SK-N-SH treated with all-trans-retinoic acid at 6 μM for 48 hours (cell line): ENCODE measurements at regions not wholly inside any gene's neighbourhood (a gene's known extent, or its start where the extent isn't known, plus 50 kb on each side); places are given as distances from the start of the nearest gene placed in this dataset.

Experiments used
- ARNTL ChIP-seq: fragments of 450-650 bp; formaldehyde crosslinking; IDR thresholded peaks from 2 replicates; pipeline ENCODE4 v1.5.0; 2020; ENCODE audit warnings: low read depth, mild to moderate bottlenecking, moderate library complexity, borderline replicate concordance
- CSDC2 ChIP-seq: fragments of 250-450 bp; sonication (Bioruptor Pico); IDR thresholded peaks from 2 replicates; pipeline ENCODE4 v1.5.0; 2020; ENCODE audit warnings: mild to moderate bottlenecking, moderate library complexity
- ESRRG ChIP-seq: fragments of 250-450 bp; sonication (Bioruptor Pico); IDR thresholded peaks from 2 replicates; pipeline ENCODE4 v1.6.1; 2021; ENCODE audit warnings: mild to moderate bottlenecking
- RARB ChIP-seq: fragments of 250-450 bp; sonication (Bioruptor Pico); IDR thresholded peaks from 2 replicates; pipeline ENCODE4 v1.8.0; 2021; ENCODE audit warnings: mild to moderate bottlenecking, moderate library complexity
- SNAI2 ChIP-seq: fragments of 250-450 bp; sonication (Bioruptor Pico); IDR thresholded peaks from 2 replicates; pipeline ENCODE4 v1.5.0; 2020; ENCODE audit warnings: mild to moderate bottlenecking, moderate library complexity
- TOX ChIP-seq: fragments of 250-450 bp; sonication (Bioruptor Pico); IDR thresholded peaks from 2 replicates; pipeline ENCODE4 v1.8.0; 2021; ENCODE audit warnings: mild to moderate bottlenecking, moderate library complexity, borderline replicate concordance
- ZC3H10 ChIP-seq: fragments of 250-450 bp; sonication (Bioruptor Pico); IDR thresholded peaks from 2 replicates; pipeline ENCODE4 v1.5.1; 2021; ENCODE audit warnings: mild to moderate bottlenecking, moderate library complexity
- ZFP30 ChIP-seq: fragments of 450-650 bp; formaldehyde crosslinking; IDR thresholded peaks from 2 replicates; pipeline ENCODE4 v1.5.0; 2022; ENCODE audit warnings: mild to moderate bottlenecking, moderate library complexity
- ZNF565 ChIP-seq: fragments of 450-650 bp; formaldehyde crosslinking; conservative IDR thresholded peaks from 2 replicates; pipeline ENCODE4 v1.5.0; 2020; ENCODE audit warnings: low read depth, mild to moderate bottlenecking, moderate library complexity
- ZNF70 ChIP-seq: fragments of 450-650 bp; formaldehyde crosslinking; IDR thresholded peaks from 2 replicates; pipeline ENCODE4 v1.5.0; 2020; ENCODE audit warnings: mild to moderate bottlenecking, moderate library complexity
- TF ChIP-seq, protein P1 (sequence below): fragments of 250-450 bp; sonication (Bioruptor Pico); IDR thresholded peaks from 2 replicates; pipeline ENCODE4 v1.5.0; 2020; ENCODE audit warnings: mild to moderate bottlenecking, moderate library complexity
- TF ChIP-seq, protein P2 (sequence below): fragments of 250-450 bp; sonication (Bioruptor Pico); IDR thresholded peaks from 2 replicates; pipeline ENCODE4 v1.8.0; 2020; ENCODE audit warnings: mild to moderate bottlenecking, moderate library complexity, borderline replicate concordance
- TF ChIP-seq, protein P3 (sequence below): fragments of 250-450 bp; sonication (Bioruptor Pico); IDR thresholded peaks from 2 replicates; pipeline ENCODE4 v1.8.0; 2021; ENCODE audit warnings: low read depth, mild to moderate bottlenecking, moderate library complexity, borderline replicate concordance
- TF ChIP-seq, protein P4 (sequence below): fragments of 250-450 bp; sonication (Bioruptor Pico); IDR thresholded peaks from 2 replicates; pipeline ENCODE4 v1.5.1; 2020; ENCODE audit warnings: low read depth, mild to moderate bottlenecking, moderate library complexity

DNA sequence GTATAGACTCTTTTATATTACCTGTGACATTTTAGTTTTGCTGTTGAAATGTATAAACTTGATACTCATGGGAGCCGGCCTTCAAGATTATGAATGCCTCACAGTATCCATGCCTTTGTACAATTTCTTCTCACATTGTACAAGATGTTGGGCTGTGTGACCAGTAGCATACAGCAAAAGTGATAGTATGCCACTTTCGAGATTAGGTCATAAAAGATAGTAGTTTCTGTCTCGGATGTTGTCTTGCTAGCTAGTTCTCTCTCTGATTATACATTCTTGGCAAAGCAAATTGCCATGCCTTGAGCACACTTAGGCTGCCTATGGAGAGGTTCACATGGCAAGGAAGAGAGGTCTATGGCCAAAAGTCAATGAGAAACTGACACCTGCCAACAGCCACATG lies 1309.8 kb upstream of the CDH8 start:
- TF ChIP-seq CSDC2: no peak
- no peak for TF ChIP-seq ZC3H10 (CRISPR knock-in tag)
- no peak for TF ChIP-seq RARB (CRISPR knock-in tag)
- no peak for TF ChIP-seq ZFP30 (CRISPR knock-in tag)
- TF ChIP-seq, protein P1, sequence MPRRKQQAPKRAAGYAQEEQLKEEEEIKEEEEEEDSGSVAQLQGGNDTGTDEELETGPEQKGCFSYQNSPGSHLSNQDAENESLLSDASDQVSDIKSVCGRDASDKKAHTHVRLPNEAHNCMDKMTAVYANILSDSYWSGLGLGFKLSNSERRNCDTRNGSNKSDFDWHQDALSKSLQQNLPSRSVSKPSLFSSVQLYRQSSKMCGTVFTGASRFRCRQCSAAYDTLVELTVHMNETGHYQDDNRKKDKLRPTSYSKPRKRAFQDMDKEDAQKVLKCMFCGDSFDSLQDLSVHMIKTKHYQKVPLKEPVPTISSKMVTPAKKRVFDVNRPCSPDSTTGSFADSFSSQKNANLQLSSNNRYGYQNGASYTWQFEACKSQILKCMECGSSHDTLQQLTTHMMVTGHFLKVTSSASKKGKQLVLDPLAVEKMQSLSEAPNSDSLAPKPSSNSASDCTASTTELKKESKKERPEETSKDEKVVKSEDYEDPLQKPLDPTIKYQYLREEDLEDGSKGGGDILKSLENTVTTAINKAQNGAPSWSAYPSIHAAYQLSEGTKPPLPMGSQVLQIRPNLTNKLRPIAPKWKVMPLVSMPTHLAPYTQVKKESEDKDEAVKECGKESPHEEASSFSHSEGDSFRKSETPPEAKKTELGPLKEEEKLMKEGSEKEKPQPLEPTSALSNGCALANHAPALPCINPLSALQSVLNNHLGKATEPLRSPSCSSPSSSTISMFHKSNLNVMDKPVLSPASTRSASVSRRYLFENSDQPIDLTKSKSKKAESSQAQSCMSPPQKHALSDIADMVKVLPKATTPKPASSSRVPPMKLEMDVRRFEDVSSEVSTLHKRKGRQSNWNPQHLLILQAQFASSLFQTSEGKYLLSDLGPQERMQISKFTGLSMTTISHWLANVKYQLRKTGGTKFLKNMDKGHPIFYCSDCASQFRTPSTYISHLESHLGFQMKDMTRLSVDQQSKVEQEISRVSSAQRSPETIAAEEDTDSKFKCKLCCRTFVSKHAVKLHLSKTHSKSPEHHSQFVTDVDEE (CRISPR knock-in tag): no peak
- no peak for TF ChIP-seq ARNTL (CRISPR knock-in tag)
- TF ChIP-seq, protein P2, sequence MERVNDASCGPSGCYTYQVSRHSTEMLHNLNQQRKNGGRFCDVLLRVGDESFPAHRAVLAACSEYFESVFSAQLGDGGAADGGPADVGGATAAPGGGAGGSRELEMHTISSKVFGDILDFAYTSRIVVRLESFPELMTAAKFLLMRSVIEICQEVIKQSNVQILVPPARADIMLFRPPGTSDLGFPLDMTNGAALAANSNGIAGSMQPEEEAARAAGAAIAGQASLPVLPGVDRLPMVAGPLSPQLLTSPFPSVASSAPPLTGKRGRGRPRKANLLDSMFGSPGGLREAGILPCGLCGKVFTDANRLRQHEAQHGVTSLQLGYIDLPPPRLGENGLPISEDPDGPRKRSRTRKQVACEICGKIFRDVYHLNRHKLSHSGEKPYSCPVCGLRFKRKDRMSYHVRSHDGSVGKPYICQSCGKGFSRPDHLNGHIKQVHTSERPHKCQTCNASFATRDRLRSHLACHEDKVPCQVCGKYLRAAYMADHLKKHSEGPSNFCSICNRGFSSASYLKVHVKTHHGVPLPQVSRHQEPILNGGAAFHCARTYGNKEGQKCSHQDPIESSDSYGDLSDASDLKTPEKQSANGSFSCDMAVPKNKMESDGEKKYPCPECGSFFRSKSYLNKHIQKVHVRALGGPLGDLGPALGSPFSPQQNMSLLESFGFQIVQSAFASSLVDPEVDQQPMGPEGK: no peak
- no peak for TF ChIP-seq ESRRG (CRISPR knock-in tag)
- no peak for TF ChIP-seq ZNF565 (CRISPR knock-in tag)
- TF ChIP-seq, protein P3, sequence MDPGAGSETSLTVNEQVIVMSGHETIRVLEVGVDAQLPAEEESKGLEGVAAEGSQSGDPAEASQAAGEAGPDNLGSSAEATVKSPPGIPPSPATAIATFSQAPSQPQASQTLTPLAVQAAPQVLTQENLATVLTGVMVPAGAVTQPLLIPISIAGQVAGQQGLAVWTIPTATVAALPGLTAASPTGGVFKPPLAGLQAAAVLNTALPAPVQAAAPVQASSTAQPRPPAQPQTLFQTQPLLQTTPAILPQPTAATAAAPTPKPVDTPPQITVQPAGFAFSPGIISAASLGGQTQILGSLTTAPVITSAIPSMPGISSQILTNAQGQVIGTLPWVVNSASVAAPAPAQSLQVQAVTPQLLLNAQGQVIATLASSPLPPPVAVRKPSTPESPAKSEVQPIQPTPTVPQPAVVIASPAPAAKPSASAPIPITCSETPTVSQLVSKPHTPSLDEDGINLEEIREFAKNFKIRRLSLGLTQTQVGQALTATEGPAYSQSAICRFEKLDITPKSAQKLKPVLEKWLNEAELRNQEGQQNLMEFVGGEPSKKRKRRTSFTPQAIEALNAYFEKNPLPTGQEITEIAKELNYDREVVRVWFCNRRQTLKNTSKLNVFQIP: no peak
- no peak for TF ChIP-seq ZNF70 (CRISPR knock-in tag)
- no peak for TF ChIP-seq SNAI2
- TF ChIP-seq, protein P4, sequence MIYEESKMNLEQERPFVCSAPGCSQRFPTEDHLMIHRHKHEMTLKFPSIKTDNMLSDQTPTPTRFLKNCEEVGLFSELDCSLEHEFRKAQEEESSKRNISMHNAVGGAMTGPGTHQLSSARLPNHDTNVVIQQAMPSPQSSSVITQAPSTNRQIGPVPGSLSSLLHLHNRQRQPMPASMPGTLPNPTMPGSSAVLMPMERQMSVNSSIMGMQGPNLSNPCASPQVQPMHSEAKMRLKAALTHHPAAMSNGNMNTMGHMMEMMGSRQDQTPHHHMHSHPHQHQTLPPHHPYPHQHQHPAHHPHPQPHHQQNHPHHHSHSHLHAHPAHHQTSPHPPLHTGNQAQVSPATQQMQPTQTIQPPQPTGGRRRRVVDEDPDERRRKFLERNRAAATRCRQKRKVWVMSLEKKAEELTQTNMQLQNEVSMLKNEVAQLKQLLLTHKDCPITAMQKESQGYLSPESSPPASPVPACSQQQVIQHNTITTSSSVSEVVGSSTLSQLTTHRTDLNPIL (CRISPR knock-in tag): no peak
- no peak for TF ChIP-seq TOX
